Progenitor cell of endocrine pancreas (in vitro differentiated cells): ENCODE measurements at regions not wholly inside any gene's neighbourhood (a gene's known extent, or its start where the extent isn't known, plus 50 kb on each side); places are given as distances from the start of the nearest gene placed in this dataset.

Experiments
- DNase-seq: peaks from one replicate; pipeline ENCODE4 v3.0.0; 2021; ENCODE audit warnings: low spot score; ENCODE audit not compliant: unreplicated experiment
- H3K27ac Mint-ChIP-seq: 2 replicates; pipeline ENCODE4 v1.8.0; 2021; ENCODE audit warnings: mild to moderate bottlenecking, moderate library complexity, mixed read lengths
- H3K27me3 Mint-ChIP-seq: 2 replicates; pipeline ENCODE4 v1.8.0; 2021; ENCODE audit warnings: mixed read lengths
- H3K36me3 Mint-ChIP-seq: 2 replicates; pipeline ENCODE4 v1.8.0; 2022; ENCODE audit warnings: mixed read lengths; ENCODE audit not compliant: insufficient read depth
- H3K4me1 Mint-ChIP-seq: 2 replicates; pipeline ENCODE4 v1.8.0; 2021; ENCODE audit warnings: low read depth, mixed read lengths
- H3K4me3 Mint-ChIP-seq: 2 replicates; pipeline ENCODE4 v1.8.0; 2021; ENCODE audit warnings: low read depth, mild to moderate bottlenecking, moderate library complexity, mixed read lengths
- H3K9me3 Mint-ChIP-seq: 2 replicates; pipeline ENCODE4 v1.8.0; 2021; ENCODE audit warnings: low read depth, mixed read lengths
- CTCF ChIP-seq: fragments of 200-600 bp; sonication (generic); IDR thresholded peaks from one replicate; pipeline ENCODE4 v1.5.0; 2021; ENCODE audit warnings: antibody characterized with exemption, mild to moderate bottlenecking; ENCODE audit not compliant: unreplicated experiment

- Mint-ChIP-seq H3K27ac (no peak overlapping the region), H3K27me3 (no peaks in the 10 kb centered on the region), H3K4me3 (no peak overlapping the region), H3K4me1 (peaks cover 5% of the 10 kb centered on the region), H3K36me3 (no peaks in the 10 kb centered on the region), H3K9me3 (no peaks in the 10 kb centered on the region)
- TF ChIP-seq CTCF = no peak
- DNase-seq = no peak
These were observed 99.9 kb downstream of the AREG start for GRCh38 chr4:74544655-74545361.

- H3K27ac Mint-ChIP-seq = no peak overlapping the region
- no peaks in the 10 kb centered on the region for H3K9me3 Mint-ChIP-seq
These were observed 100.5 kb downstream of the AREG start for GRCh38 chr4:74545448-74545847.

GRCh38 chr4:74546057-74546456, 101.1 kb downstream of the AREG start:
- H3K9me3 Mint-ChIP-seq = no peaks in the 10 kb centered on the region
- TF ChIP-seq CTCF = no peak
- no peak overlapping the region for H3K27ac Mint-ChIP-seq
- no peaks in the 10 kb centered on the region for H3K27me3 Mint-ChIP-seq
- no peak for DNase-seq
- no peaks in the 10 kb centered on the region for H3K36me3 Mint-ChIP-seq
- peaks cover 5% of the 10 kb centered on the region for H3K4me1 Mint-ChIP-seq
- no peak overlapping the region for H3K4me3 Mint-ChIP-seq

More at GRCh38 chr4:74545448-74545847, 100.5 kb downstream of the AREG start:
- Mint-ChIP-seq H3K4me1 (peaks cover 5% of the 10 kb centered on the region), H3K36me3 (no peaks in the 10 kb centered on the region), H3K27me3 (no peaks in the 10 kb centered on the region), H3K4me3 (no peak overlapping the region)
- DNase-seq = no peak
- TF ChIP-seq CTCF = no peak

GRCh38 chr4:74547042-74547441, 102.1 kb downstream of the AREG start:
- no peaks in the 10 kb centered on the region for H3K9me3 Mint-ChIP-seq
- no peak for TF ChIP-seq CTCF
- no peak overlapping the region for H3K27ac Mint-ChIP-seq
- H3K4me1 Mint-ChIP-seq = peaks cover 5% of the 10 kb centered on the region
- H3K36me3 Mint-ChIP-seq = no peaks in the 10 kb centered on the region
- no peak for DNase-seq
- no peak overlapping the region for H3K4me3 Mint-ChIP-seq
- H3K27me3 Mint-ChIP-seq = no peaks in the 10 kb centered on the region

GRCh38 chr4:74548561-74548960, 103.6 kb downstream of the AREG start:
- no peaks in the 10 kb centered on the region for H3K36me3 Mint-ChIP-seq
- H3K9me3 Mint-ChIP-seq = no peaks in the 10 kb centered on the region
- no peak overlapping the region for H3K4me3 Mint-ChIP-seq
- no peaks in the 10 kb centered on the region for H3K4me1 Mint-ChIP-seq
- DNase-seq = no peak
- no peaks in the 10 kb centered on the region for H3K27me3 Mint-ChIP-seq
- H3K27ac Mint-ChIP-seq = no peak overlapping the region
- TF ChIP-seq CTCF = no peak
